ENCODE measurements at regions not wholly inside any gene's neighbourhood (a gene's known extent, or its start where the extent isn't known, plus 50 kb on each side); places are given as distances from the start of the nearest gene placed in this dataset.

DNA sequence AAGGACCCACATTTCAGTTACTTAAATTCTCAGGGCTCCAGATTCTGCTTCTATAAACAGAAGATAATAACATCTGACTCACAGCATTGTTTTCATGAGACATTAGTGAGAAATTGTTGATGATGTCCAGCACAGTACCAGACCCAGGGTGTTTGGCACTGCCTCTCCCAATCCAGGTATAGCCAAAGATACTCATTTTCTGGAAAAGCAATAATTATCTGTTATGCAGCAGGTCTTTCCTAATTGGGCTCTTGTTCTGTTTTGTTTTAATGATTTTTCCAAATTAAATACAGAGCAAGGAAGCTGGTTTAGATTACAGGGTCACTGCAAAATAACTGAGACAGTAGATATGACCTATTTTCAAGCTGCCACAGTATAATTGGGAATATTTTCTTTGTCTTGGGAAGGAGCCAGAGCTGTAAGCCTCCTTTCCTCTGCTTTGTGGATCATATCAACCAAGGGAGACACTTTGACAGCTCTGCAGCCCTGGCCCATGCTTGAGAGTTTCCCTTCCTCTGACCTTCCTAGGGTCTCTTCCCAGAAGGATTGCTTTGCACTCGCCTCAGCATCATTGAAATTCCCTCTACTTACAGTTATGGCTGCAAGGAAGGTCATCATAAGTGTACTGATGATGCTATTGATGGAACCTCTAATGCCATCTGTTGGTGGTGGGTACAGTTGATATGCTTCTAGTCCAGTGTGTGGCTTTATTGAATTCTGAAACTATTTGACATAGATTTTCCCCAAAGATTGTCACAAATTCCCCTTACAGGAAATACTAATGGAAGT is 522.4 kb upstream of the ADAMTS9 start:
- TF ChIP-seq POLR2A (IDR thresholded peaks at IDR 0.05) (no peak), EP300 (IDR thresholded peaks at IDR 0.05) (no peak)
- TF ChIP-seq, protein P1, sequence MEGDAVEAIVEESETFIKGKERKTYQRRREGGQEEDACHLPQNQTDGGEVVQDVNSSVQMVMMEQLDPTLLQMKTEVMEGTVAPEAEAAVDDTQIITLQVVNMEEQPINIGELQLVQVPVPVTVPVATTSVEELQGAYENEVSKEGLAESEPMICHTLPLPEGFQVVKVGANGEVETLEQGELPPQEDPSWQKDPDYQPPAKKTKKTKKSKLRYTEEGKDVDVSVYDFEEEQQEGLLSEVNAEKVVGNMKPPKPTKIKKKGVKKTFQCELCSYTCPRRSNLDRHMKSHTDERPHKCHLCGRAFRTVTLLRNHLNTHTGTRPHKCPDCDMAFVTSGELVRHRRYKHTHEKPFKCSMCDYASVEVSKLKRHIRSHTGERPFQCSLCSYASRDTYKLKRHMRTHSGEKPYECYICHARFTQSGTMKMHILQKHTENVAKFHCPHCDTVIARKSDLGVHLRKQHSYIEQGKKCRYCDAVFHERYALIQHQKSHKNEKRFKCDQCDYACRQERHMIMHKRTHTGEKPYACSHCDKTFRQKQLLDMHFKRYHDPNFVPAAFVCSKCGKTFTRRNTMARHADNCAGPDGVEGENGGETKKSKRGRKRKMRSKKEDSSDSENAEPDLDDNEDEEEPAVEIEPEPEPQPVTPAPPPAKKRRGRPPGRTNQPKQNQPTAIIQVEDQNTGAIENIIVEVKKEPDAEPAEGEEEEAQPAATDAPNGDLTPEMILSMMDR (IDR thresholded peaks at IDR 0.05) = no peak

Measured in ovary (tissue), 3 donors.